Astrocyte (in vitro differentiated cells and primary cell): ENCODE measurements at regions not wholly inside any gene's neighbourhood (a gene's known extent, or its start where the extent isn't known, plus 50 kb on each side); places are given as distances from the start of the nearest gene placed in this dataset.

ENCODE experiments used
- DNase-seq: peaks from one replicate; pipeline ENCODE4 v3.0.0-alpha.2; 2010; ENCODE audit warnings: low read depth
- FAIRE-seq: peaks from 2 replicates; lab custom pipeline; 2011; peaks lifted over from hg19 to GRCh38; lab: Jason Lieb, UNC
- H2AFZ ChIP-seq: 2 replicates; pipeline ENCODE4 v1.6.0; 2012; ENCODE audit warnings: low read depth, low read length, inconsistent platforms
- H3K27ac ChIP-seq: 2 replicates; pipeline ENCODE4 v1.5.1; 2011; ENCODE audit warnings: low read depth, low read length, inconsistent platforms
- H3K27me3 ChIP-seq: 2 replicates; pipeline ENCODE4 v1.6.0; 2011; ENCODE audit warnings: low read length, inconsistent platforms; ENCODE audit not compliant: insufficient read depth
- H3K36me3 ChIP-seq: 2 replicates; pipeline ENCODE4 v1.5.1; 2011; ENCODE audit warnings: low read length, inconsistent platforms; ENCODE audit not compliant: insufficient read depth
- H3K4me1 ChIP-seq: 2 replicates; pipeline ENCODE4 v1.5.1; 2011; ENCODE audit warnings: low read length, inconsistent platforms; ENCODE audit not compliant: insufficient read depth
- H3K4me2 ChIP-seq: 2 replicates; pipeline ENCODE4 v1.6.0; 2012; ENCODE audit warnings: low read length, inconsistent platforms
- H3K4me3 ChIP-seq: 2 replicates; pipeline ENCODE4 v1.5.1; 2011; ENCODE audit warnings: low read depth, mild to moderate bottlenecking, low read length, inconsistent platforms; ENCODE audit not compliant: insufficient read depth
- H3K79me2 ChIP-seq: 2 replicates; pipeline ENCODE4 v1.6.0; 2012; ENCODE audit warnings: mild to moderate bottlenecking, low read length, inconsistent platforms; ENCODE audit not compliant: insufficient read depth
- H3K9ac ChIP-seq: 2 replicates; pipeline ENCODE4 v1.6.0; 2012; ENCODE audit warnings: mild to moderate bottlenecking, low read length, inconsistent platforms
- H3K9me3 ChIP-seq: 2 replicates; pipeline ENCODE4 v1.5.1; 2012; ENCODE audit warnings: low read depth, mild to moderate bottlenecking, low read length, inconsistent platforms; ENCODE audit not compliant: insufficient read depth
- H4K20me1 ChIP-seq: 2 replicates; pipeline ENCODE4 v1.6.0; 2012; ENCODE audit warnings: low read length, inconsistent platforms; ENCODE audit not compliant: insufficient read depth
- H3K27ac Mint-ChIP-seq: one replicate; pipeline ENCODE4 v1.8.0; 2021; ENCODE audit warnings: mild to moderate bottlenecking, mixed read lengths; ENCODE audit not compliant: unreplicated experiment
- H3K27me3 Mint-ChIP-seq: one replicate; pipeline ENCODE4 v1.8.0; 2021; ENCODE audit warnings: low read depth, mixed read lengths; ENCODE audit not compliant: unreplicated experiment
- H3K36me3 Mint-ChIP-seq: one replicate; pipeline ENCODE4 v1.8.0; 2021; ENCODE audit warnings: low read depth, mixed read lengths; ENCODE audit not compliant: unreplicated experiment
- H3K4me1 Mint-ChIP-seq: one replicate; pipeline ENCODE4 v1.8.0; 2021; ENCODE audit warnings: low read depth, mixed read lengths; ENCODE audit not compliant: unreplicated experiment
- H3K4me3 Mint-ChIP-seq: one replicate; pipeline ENCODE4 v1.8.0; 2021; ENCODE audit warnings: mild to moderate bottlenecking, moderate library complexity, mixed read lengths; ENCODE audit not compliant: unreplicated experiment
- H3K9me3 Mint-ChIP-seq: one replicate; pipeline ENCODE4 v1.8.0; 2021; ENCODE audit warnings: mild to moderate bottlenecking, mixed read lengths; ENCODE audit not compliant: unreplicated experiment
- EZH2 ChIP-seq: IDR thresholded peaks from 2 replicates; pipeline ENCODE4 v1.6.1; 2012; ENCODE audit warnings: mild to moderate bottlenecking, low read length, inconsistent platforms; ENCODE audit not compliant: insufficient read depth
- TF ChIP-seq, protein P1 (sequence below): IDR thresholded peaks from 2 replicates; pipeline ENCODE4 v1.5.1; 2011; ENCODE audit warnings: low read depth, mild to moderate bottlenecking, inconsistent platforms, low read length, moderate library complexity; ENCODE audit not compliant: insufficient read depth

DNA sequence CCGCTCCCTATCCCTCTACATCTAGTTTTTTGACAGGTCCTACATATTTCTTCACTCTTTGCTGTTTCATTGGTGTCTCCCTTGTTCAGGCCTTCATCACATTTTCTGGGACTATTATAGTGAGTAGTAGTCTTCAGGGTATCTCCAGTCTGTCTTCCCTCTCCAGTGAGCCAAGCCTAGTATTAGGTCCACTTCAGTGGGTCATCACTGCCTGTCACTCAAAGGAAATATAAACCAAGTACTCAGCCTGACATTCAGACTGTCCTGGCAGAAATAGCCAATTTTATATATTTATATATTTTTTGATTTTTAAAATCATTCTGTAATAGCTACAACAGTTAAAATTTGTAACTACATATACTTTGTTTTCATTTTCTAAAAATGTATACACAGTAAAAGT is 137.8 kb downstream of the CYB561 start:
- Histone ChIP-seq H3K4me3 (no peak overlapping the region), H2AFZ (no peak overlapping the region), H3K9ac (no peak overlapping the region), H3K4me2 (no peak overlapping the region), H4K20me1 (no peaks in the 10 kb centered on the region), H3K9me3 (no peaks in the 10 kb centered on the region), H3K27ac (no peak overlapping the region), H3K79me2 (peaks cover 21% of the 10 kb centered on the region), H3K27me3 (no peaks in the 10 kb centered on the region), H3K4me1 (no peaks in the 10 kb centered on the region), H3K36me3 (no peaks in the 10 kb centered on the region)
- Mint-ChIP-seq H3K4me3 (no peak overlapping the region), H3K9me3 (peaks cover 8% of the 10 kb centered on the region), H3K27ac (no peak overlapping the region), H3K27me3 (no peaks in the 10 kb centered on the region), H3K36me3 (peaks cover 19% of the 10 kb centered on the region), H3K4me1 (peaks cover 4% of the 10 kb centered on the region)
- FAIRE-seq (no peak), DNase-seq (no peak)
- TF ChIP-seq EZH2: no peak
- TF ChIP-seq, protein P1, sequence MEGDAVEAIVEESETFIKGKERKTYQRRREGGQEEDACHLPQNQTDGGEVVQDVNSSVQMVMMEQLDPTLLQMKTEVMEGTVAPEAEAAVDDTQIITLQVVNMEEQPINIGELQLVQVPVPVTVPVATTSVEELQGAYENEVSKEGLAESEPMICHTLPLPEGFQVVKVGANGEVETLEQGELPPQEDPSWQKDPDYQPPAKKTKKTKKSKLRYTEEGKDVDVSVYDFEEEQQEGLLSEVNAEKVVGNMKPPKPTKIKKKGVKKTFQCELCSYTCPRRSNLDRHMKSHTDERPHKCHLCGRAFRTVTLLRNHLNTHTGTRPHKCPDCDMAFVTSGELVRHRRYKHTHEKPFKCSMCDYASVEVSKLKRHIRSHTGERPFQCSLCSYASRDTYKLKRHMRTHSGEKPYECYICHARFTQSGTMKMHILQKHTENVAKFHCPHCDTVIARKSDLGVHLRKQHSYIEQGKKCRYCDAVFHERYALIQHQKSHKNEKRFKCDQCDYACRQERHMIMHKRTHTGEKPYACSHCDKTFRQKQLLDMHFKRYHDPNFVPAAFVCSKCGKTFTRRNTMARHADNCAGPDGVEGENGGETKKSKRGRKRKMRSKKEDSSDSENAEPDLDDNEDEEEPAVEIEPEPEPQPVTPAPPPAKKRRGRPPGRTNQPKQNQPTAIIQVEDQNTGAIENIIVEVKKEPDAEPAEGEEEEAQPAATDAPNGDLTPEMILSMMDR: no peak

GRCh38 chr17:63309021-63309420 is 137.1 kb downstream of the CYB561 start:
- Mint-ChIP-seq H3K27me3 (no peaks in the 10 kb centered on the region), H3K27ac (no peak overlapping the region), H3K9me3 (peaks cover 2% of the 10 kb centered on the region), H3K36me3 (peaks cover 12% of the 10 kb centered on the region), H3K4me1 (peaks cover 4% of the 10 kb centered on the region), H3K4me3 (no peak overlapping the region)
- DNase-seq (peak; percentile 26), FAIRE-seq (no peak)
- no peaks in the 10 kb centered on the region for H3K4me1 ChIP-seq
- H3K27me3 ChIP-seq: no peaks in the 10 kb centered on the region
- H3K27ac ChIP-seq: no peak overlapping the region
- no peak overlapping the region for H2AFZ ChIP-seq
- peaks cover under 1% of the 10 kb centered on the region for H3K36me3 ChIP-seq
- H3K4me3 ChIP-seq: no peak overlapping the region
- TF ChIP-seq, protein P1: no peak
- TF ChIP-seq EZH2: no peak
- H4K20me1 ChIP-seq: no peaks in the 10 kb centered on the region
- H3K79me2 ChIP-seq: peaks cover 14% of the 10 kb centered on the region
- H3K9me3 ChIP-seq: no peaks in the 10 kb centered on the region
- H3K4me2 ChIP-seq: no peak overlapping the region
- H3K9ac ChIP-seq: no peak overlapping the region

GRCh38 chr17:63311416-63311937 is 134.6 kb downstream of the CYB561 start:
- Mint-ChIP-seq H3K36me3 (peaks cover 18% of the 10 kb centered on the region), H3K27me3 (no peaks in the 10 kb centered on the region), H3K4me1 (peaks cover 4% of the 10 kb centered on the region), H3K4me3 (no peak overlapping the region), H3K27ac (no peak overlapping the region), H3K9me3 (no peaks in the 10 kb centered on the region)
- Histone ChIP-seq H3K27me3 (no peaks in the 10 kb centered on the region), H3K9ac (no peak overlapping the region), H3K4me2 (no peak overlapping the region), H3K79me2 (no peaks in the 10 kb centered on the region), H2AFZ (no peak overlapping the region), H3K4me1 (no peaks in the 10 kb centered on the region), H3K27ac (no peak overlapping the region), H4K20me1 (no peaks in the 10 kb centered on the region), H3K4me3 (no peak overlapping the region), H3K9me3 (no peaks in the 10 kb centered on the region), H3K36me3 (peaks cover 19% of the 10 kb centered on the region)
- TF ChIP-seq EZH2: no peak
- TF ChIP-seq, protein P1: no peak
- FAIRE-seq (no peak), DNase-seq (no peak)
